HG03354 (cell line): ENCODE measurements at regions not wholly inside any gene's neighbourhood (a gene's known extent, or its start where the extent isn't known, plus 50 kb on each side); places are given as distances from the start of the nearest gene placed in this dataset.

Experiments used
- ATAC-seq: cut with Tn5 transposase; IDR thresholded peaks from one replicate; pipeline ENCODE4 v1.9.1; 2021; ENCODE audit warnings: mild to moderate bottlenecking; ENCODE audit not compliant: unreplicated experiment, poor library complexity, severe bottlenecking

GRCh38 chr13:71949441-71949840 lies 82.4 kb upstream of the DACH1 start:
- ATAC-seq: no peak

GRCh38 chr13:71939186-71939585 lies 72.2 kb upstream of the DACH1 start:
- no peak for ATAC-seq

- ATAC-seq: no peak
Measured at GRCh38 chr13:71935166-71935840, 68.3 kb upstream of the DACH1 start.

GRCh38 chr13:71924931-71925330 lies 57.9 kb upstream of the DACH1 start:
- ATAC-seq: no peak

GRCh38 chr13:71922194-71922593 lies 55.2 kb upstream of the DACH1 start:
- no peak for ATAC-seq
